Inflammatory macrophage (primary cell): ENCODE measurements at regions not wholly inside any gene's neighbourhood (a gene's known extent, or its start where the extent isn't known, plus 50 kb on each side); places are given as distances from the start of the nearest gene placed in this dataset.

Experiments used
- DNase-seq, 2 donors: peaks; one replicate each; pipeline ENCODE4 v3.0.0-alpha.2; 2020 to 2022

- DNase-seq = no peak
Observed at GRCh38 chr21:33157303-33157702, 72.4 kb upstream of the IFNAR2 start.

- DNase-seq = no peak
Observed at GRCh38 chr21:33158654-33159053, 71.1 kb upstream of the IFNAR2 start.

- DNase-seq = no peak
Observed at GRCh38 chr21:33162436-33162951, 67.2 kb upstream of the IFNAR2 start.

GRCh38 chr21:33168886-33169285 is 60.9 kb upstream of the IFNAR2 start:
- no peak for DNase-seq

- peak; percentile 22 to 45 for DNase-seq
Observed at GRCh38 chr21:33169359-33169758, 60.4 kb upstream of the IFNAR2 start.

- no peak for DNase-seq
Observed at GRCh38 chr21:33171616-33172169, 58.0 kb upstream of the IFNAR2 start.

- DNase-seq = no peak
Observed at GRCh38 chr21:33174756-33175155, 55.0 kb upstream of the IFNAR2 start.
